Skeletal muscle satellite cell (primary cell): ENCODE measurements at regions not wholly inside any gene's neighbourhood (a gene's known extent, or its start where the extent isn't known, plus 50 kb on each side); places are given as distances from the start of the nearest gene placed in this dataset.

Experiments used
- H3K27me3 ChIP-seq: 2 replicates; pipeline ENCODE4 v1.7.0; 2013; ENCODE audit warnings: low read length; ENCODE audit not compliant: control insufficient read depth, insufficient read depth
- H3K36me3 ChIP-seq: 2 replicates; pipeline ENCODE4 v1.7.0; 2013; ENCODE audit warnings: mild to moderate bottlenecking, control low read depth, low read length; ENCODE audit not compliant: insufficient read depth
- H3K4me1 ChIP-seq: 2 replicates; pipeline ENCODE4 v1.7.0; 2013; ENCODE audit warnings: low read length; ENCODE audit not compliant: control insufficient read depth, insufficient read depth
- H3K4me2 ChIP-seq: 2 replicates; pipeline ENCODE4 v1.7.0; 2013; ENCODE audit warnings: mild to moderate bottlenecking, low read length
- H3K4me3 ChIP-seq: 2 replicates; pipeline ENCODE4 v1.7.0; 2013; ENCODE audit warnings: low read length
- H3K9ac ChIP-seq: 2 replicates; pipeline ENCODE4 v1.7.0; 2013; ENCODE audit warnings: mild to moderate bottlenecking, low read depth, low read length, moderate library complexity
- H3K9me3 ChIP-seq: replicated peaks from 2 replicates; pipeline ENCODE4 v1.7.0; 2013; ENCODE audit warnings: mild to moderate bottlenecking, control low read depth, low read length

DNA sequence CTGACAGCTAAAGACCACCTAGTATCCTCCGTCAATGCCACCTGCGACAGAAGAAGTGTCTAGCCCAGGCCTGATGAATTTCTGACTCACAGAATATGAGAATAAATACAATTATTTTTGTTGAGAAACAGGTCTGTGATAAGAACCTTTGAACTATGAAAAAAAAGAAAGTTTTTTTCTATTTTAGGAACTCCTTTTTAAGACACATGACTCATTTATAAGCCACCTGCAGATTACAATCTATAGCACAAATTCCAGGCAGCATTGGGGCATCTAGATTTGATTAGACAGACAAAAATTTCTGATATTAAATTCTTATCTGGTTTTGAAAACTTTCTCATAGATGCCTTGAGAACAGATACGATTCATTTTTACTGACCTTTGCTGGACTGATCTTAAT lies 256.7 kb upstream of the LYZL1 start:
- H3K9me3 ChIP-seq, result no peaks in the 10 kb centered on the region
- peaks cover 34% of the 10 kb centered on the region for H3K27me3 ChIP-seq
- H3K36me3 ChIP-seq, result no peaks in the 10 kb centered on the region
- H3K4me1 ChIP-seq, result no peaks in the 10 kb centered on the region
- H3K4me2 ChIP-seq, result no peak overlapping the region
- no peak overlapping the region for H3K9ac ChIP-seq
- no peak overlapping the region for H3K4me3 ChIP-seq

- Histone ChIP-seq H3K9me3 (no peaks in the 10 kb centered on the region), H3K27me3 (peaks cover 28% of the 10 kb centered on the region), H3K9ac (no peak overlapping the region), H3K36me3 (no peaks in the 10 kb centered on the region), H3K4me1 (no peaks in the 10 kb centered on the region), H3K4me2 (no peak overlapping the region), H3K4me3 (no peak overlapping the region)
Measured at GRCh38 chr10:29033311-29033940, 255.4 kb upstream of the LYZL1 start.

- Histone ChIP-seq H3K4me1 (peaks cover 3% of the 10 kb centered on the region), H3K4me3 (no peak overlapping the region), H3K27me3 (peaks cover 19% of the 10 kb centered on the region), H3K4me2 (no peak overlapping the region), H3K9ac (no peak overlapping the region), H3K36me3 (no peaks in the 10 kb centered on the region), H3K9me3 (no peaks in the 10 kb centered on the region)
Measured at GRCh38 chr10:29034592-29034991, 254.3 kb upstream of the LYZL1 start.

- no peak overlapping the region for H3K4me3 ChIP-seq
- H3K4me1 ChIP-seq, result peaks cover 9% of the 10 kb centered on the region
- H3K36me3 ChIP-seq, result no peaks in the 10 kb centered on the region
- H3K9me3 ChIP-seq, result no peaks in the 10 kb centered on the region
- peaks cover 13% of the 10 kb centered on the region for H3K27me3 ChIP-seq
- H3K9ac ChIP-seq, result no peak overlapping the region
- no peak overlapping the region for H3K4me2 ChIP-seq
Measured at GRCh38 chr10:29035721-29036120, 253.1 kb upstream of the LYZL1 start.

- Histone ChIP-seq H3K9ac (no peak overlapping the region), H3K9me3 (no peaks in the 10 kb centered on the region), H3K36me3 (no peaks in the 10 kb centered on the region), H3K4me3 (no peak overlapping the region), H3K4me1 (peaks cover 9% of the 10 kb centered on the region), H3K4me2 (no peak overlapping the region), H3K27me3 (peaks cover 6% of the 10 kb centered on the region)
Measured at GRCh38 chr10:29037348-29038113, 251.3 kb upstream of the LYZL1 start.

- H3K4me3 ChIP-seq, result no peak overlapping the region
- H3K4me1 ChIP-seq, result peaks cover 9% of the 10 kb centered on the region
- no peak overlapping the region for H3K9ac ChIP-seq
- no peak overlapping the region for H3K4me2 ChIP-seq
- H3K36me3 ChIP-seq, result no peaks in the 10 kb centered on the region
- no peaks in the 10 kb centered on the region for H3K27me3 ChIP-seq
- H3K9me3 ChIP-seq, result no peaks in the 10 kb centered on the region
Measured at GRCh38 chr10:29039091-29039490, 249.8 kb upstream of the LYZL1 start.

GRCh38 chr10:29039677-29040189 lies 249.1 kb upstream of the LYZL1 start:
- Histone ChIP-seq H3K36me3 (no peaks in the 10 kb centered on the region), H3K4me2 (no peak overlapping the region), H3K4me3 (no peak overlapping the region), H3K27me3 (no peaks in the 10 kb centered on the region), H3K9me3 (no peaks in the 10 kb centered on the region), H3K4me1 (peaks cover 9% of the 10 kb centered on the region), H3K9ac (no peak overlapping the region)

GRCh38 chr10:29041616-29042015 lies 247.3 kb upstream of the LYZL1 start:
- no peak overlapping the region for H3K4me2 ChIP-seq
- H3K36me3 ChIP-seq, result no peaks in the 10 kb centered on the region
- H3K9me3 ChIP-seq, result no peaks in the 10 kb centered on the region
- no peak overlapping the region for H3K4me3 ChIP-seq
- no peak overlapping the region for H3K9ac ChIP-seq
- no peaks in the 10 kb centered on the region for H3K27me3 ChIP-seq
- H3K4me1 ChIP-seq, result peaks cover 9% of the 10 kb centered on the region

- no peak overlapping the region for H3K9ac ChIP-seq
- no peak overlapping the region for H3K4me2 ChIP-seq
- no peaks in the 10 kb centered on the region for H3K9me3 ChIP-seq
- H3K4me3 ChIP-seq, result no peak overlapping the region
- H3K4me1 ChIP-seq, result no peaks in the 10 kb centered on the region
- H3K36me3 ChIP-seq, result no peaks in the 10 kb centered on the region
- H3K27me3 ChIP-seq, result peaks cover 33% of the 10 kb centered on the region
Measured at GRCh38 chr10:29048506-29048905, 240.4 kb upstream of the LYZL1 start.

DNA sequence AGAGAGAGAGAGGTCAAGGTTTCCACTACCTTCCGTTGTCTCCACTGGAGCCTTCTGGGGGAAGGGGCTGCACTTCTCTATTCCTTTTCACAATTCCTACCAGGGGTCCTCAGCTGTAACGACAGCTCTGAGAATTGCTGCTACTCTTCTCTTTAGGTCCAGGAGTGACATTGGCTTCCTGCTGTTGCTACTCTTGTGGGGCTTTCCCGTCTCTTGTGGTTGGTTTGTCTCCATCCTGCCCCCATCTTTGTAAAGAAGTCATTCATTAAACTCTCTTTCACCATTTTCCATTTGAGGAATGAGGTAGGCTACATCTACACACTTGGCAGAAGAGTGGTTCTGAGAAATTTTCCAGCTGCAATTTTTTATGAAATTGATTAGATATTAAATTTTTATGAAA lies 238.8 kb upstream of the LYZL1 start:
- peaks cover 48% of the 10 kb centered on the region for H3K27me3 ChIP-seq
- no peaks in the 10 kb centered on the region for H3K9me3 ChIP-seq
- no peaks in the 10 kb centered on the region for H3K36me3 ChIP-seq

DNA sequence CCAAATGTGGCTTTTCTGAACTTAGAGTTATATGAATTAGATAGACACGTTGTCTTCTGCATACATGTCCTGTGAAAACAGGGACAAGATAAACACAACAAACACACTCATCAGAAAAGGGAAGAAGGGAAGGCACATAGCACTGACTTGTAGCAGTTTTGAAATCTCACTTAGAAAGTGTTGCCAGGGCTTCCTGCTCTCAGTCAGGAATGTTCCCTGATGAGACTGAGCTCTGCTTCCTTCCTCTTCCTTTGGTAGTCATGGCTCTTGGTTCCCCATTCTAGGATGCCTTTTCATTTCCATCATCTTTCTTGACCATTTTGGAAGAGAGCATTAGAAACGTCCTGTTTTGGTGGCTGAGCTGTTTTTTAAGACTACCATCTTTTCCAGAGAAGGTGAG lies 233.8 kb upstream of the LYZL1 start:
- no peaks in the 10 kb centered on the region for H3K36me3 ChIP-seq
- no peak overlapping the region for H3K9ac ChIP-seq
- no peak overlapping the region for H3K4me2 ChIP-seq
- H3K4me1 ChIP-seq, result no peaks in the 10 kb centered on the region
- H3K27me3 ChIP-seq, result peaks cover 56% of the 10 kb centered on the region
- no peak overlapping the region for H3K4me3 ChIP-seq
- no peaks in the 10 kb centered on the region for H3K9me3 ChIP-seq

More for the DNA sequence above, 238.8 kb upstream of the LYZL1 start:
- no peaks in the 10 kb centered on the region for H3K4me1 ChIP-seq
- H3K4me3 ChIP-seq, result no peak overlapping the region
- no peak overlapping the region for H3K9ac ChIP-seq
- no peak overlapping the region for H3K4me2 ChIP-seq

GRCh38 chr10:29056729-29057128 lies 232.1 kb upstream of the LYZL1 start:
- H3K36me3 ChIP-seq, result no peaks in the 10 kb centered on the region
- H3K9me3 ChIP-seq, result no peaks in the 10 kb centered on the region
- no peak overlapping the region for H3K9ac ChIP-seq
- H3K4me3 ChIP-seq, result no peak overlapping the region
- H3K4me2 ChIP-seq, result no peak overlapping the region
- H3K27me3 ChIP-seq, result peaks cover 43% of the 10 kb centered on the region
- no peaks in the 10 kb centered on the region for H3K4me1 ChIP-seq
